OCI-LY3 (cell line): ENCODE measurements at regions not wholly inside any gene's neighbourhood (a gene's known extent, or its start where the extent isn't known, plus 50 kb on each side); places are given as distances from the start of the nearest gene placed in this dataset.

Experiments
- H2AFZ ChIP-seq: fragments of 200-600, 300-600 bp; shearing (Covaris generic); 2 replicates; pipeline ENCODE4 v1.6.0; 2014; ENCODE audit warnings: antibody characterized with exemption, low read depth, low read length
- H3K27ac ChIP-seq: fragments of 200-600, 300-600 bp; sonication (generic); 2 replicates; pipeline ENCODE4 v1.5.1; 2014; ENCODE audit warnings: mild to moderate bottlenecking, low read length, moderate library complexity, mixed read lengths
- H3K27me3 ChIP-seq: fragments of 200-600, 300-600 bp; sonication (generic); 2 replicates; pipeline ENCODE4 v1.6.1; 2014; ENCODE audit warnings: low read depth, low read length, mixed read lengths
- H3K36me3 ChIP-seq: fragments of 200-600, 300-600 bp; sonication (generic); replicated peaks from 2 replicates; pipeline ENCODE3; 2014; ENCODE audit warnings: low read depth, low read length, mixed read lengths
- H3K4me1 ChIP-seq: fragments of 300-600, 200-600 bp; sonication (generic); 2 replicates; pipeline ENCODE4 v1.6.1; 2014; ENCODE audit warnings: low read length, mixed read lengths
- H3K4me2 ChIP-seq: fragments of 200-600, 300-600 bp; sonication (generic); 2 replicates; pipeline ENCODE4 v1.6.1; 2014; ENCODE audit warnings: low read length, mixed read lengths
- H3K4me3 ChIP-seq: fragments of 300-600, 200-600 bp; sonication (generic); 2 replicates; pipeline ENCODE4 v1.5.1; 2014; ENCODE audit warnings: antibody characterized with exemption, mild to moderate bottlenecking, low read length, moderate library complexity
- H3K79me2 ChIP-seq: fragments of 300-600, 200-600 bp; shearing (Covaris generic); 2 replicates; pipeline ENCODE4 v1.6.1; 2014; ENCODE audit warnings: mild to moderate bottlenecking, low read length, mixed read lengths
- H3K9ac ChIP-seq: fragments of 300-600, 200-600 bp; shearing (Covaris generic); 2 replicates; pipeline ENCODE4 v1.6.0; 2014; ENCODE audit warnings: mild to moderate bottlenecking, low read length, moderate library complexity
- H3K9me3 ChIP-seq: fragments of 200-600, 300-600 bp; shearing (Covaris generic); 2 replicates; pipeline ENCODE4 v1.6.1; 2014; ENCODE audit warnings: low read length, mixed read lengths; ENCODE audit not compliant: insufficient read depth
- H4K20me1 ChIP-seq: fragments of 200-600, 300-600 bp; sonication (generic); 2 replicates; pipeline ENCODE4 v1.6.1; 2016; ENCODE audit warnings: low read length, mixed read lengths; ENCODE audit not compliant: insufficient read depth
- CTCF ChIP-seq: fragments of 200-600, 300-600 bp; sonication (generic); IDR thresholded peaks from 2 replicates; pipeline ENCODE4 v1.5.1; 2014; ENCODE audit warnings: antibody characterized with exemption, low read length, low read depth
- EZH2phosphoT487 ChIP-seq: fragments of 200-600 bp; shearing (Covaris generic); IDR thresholded peaks from 2 replicates; pipeline ENCODE4 v1.6.1; 2018; ENCODE audit warnings: antibody characterized with exemption, mixed run types, low read depth

- H3K27ac ChIP-seq, result no peak overlapping the region
- no peaks in the 10 kb centered on the region for H4K20me1 ChIP-seq
- peaks cover 22% of the 10 kb centered on the region for H3K4me1 ChIP-seq
- no peaks in the 10 kb centered on the region for H3K9me3 ChIP-seq
- no peaks in the 10 kb centered on the region for H3K79me2 ChIP-seq
- H3K36me3 ChIP-seq, result no peaks in the 10 kb centered on the region
- TF ChIP-seq EZH2phosphoT487, result no peak
- TF ChIP-seq CTCF, result no peak
- H3K9ac ChIP-seq, result no peak overlapping the region
- H3K27me3 ChIP-seq, result peaks cover 11% of the 10 kb centered on the region
- peak overlapping the region; percentile 32 for H3K4me2 ChIP-seq
- H2AFZ ChIP-seq, result no peak overlapping the region
- H3K4me3 ChIP-seq, result no peak overlapping the region
These were observed 240.7 kb upstream of the POU3F2 start for GRCh38 chr6:98593676-98594075.

GRCh38 chr6:98601716-98602115 is 232.7 kb upstream of the POU3F2 start:
- no peak overlapping the region for H3K27ac ChIP-seq
- peaks cover 19% of the 10 kb centered on the region for H3K4me1 ChIP-seq
- H3K4me3 ChIP-seq, result no peak overlapping the region
- H3K27me3 ChIP-seq, result no peaks in the 10 kb centered on the region
- H3K4me2 ChIP-seq, result no peak overlapping the region
- no peaks in the 10 kb centered on the region for H3K79me2 ChIP-seq
- no peaks in the 10 kb centered on the region for H3K9me3 ChIP-seq
- H3K9ac ChIP-seq, result no peak overlapping the region
- no peak overlapping the region for H2AFZ ChIP-seq
- TF ChIP-seq EZH2phosphoT487, result no peak
- no peak for TF ChIP-seq CTCF
- no peaks in the 10 kb centered on the region for H3K36me3 ChIP-seq
- no peaks in the 10 kb centered on the region for H4K20me1 ChIP-seq

- H3K4me2 ChIP-seq, result no peak overlapping the region
- no peaks in the 10 kb centered on the region for H3K9me3 ChIP-seq
- no peaks in the 10 kb centered on the region for H4K20me1 ChIP-seq
- no peak overlapping the region for H3K4me3 ChIP-seq
- H3K27me3 ChIP-seq, result no peaks in the 10 kb centered on the region
- H3K4me1 ChIP-seq, result no peaks in the 10 kb centered on the region
- H2AFZ ChIP-seq, result no peak overlapping the region
- H3K36me3 ChIP-seq, result no peaks in the 10 kb centered on the region
- no peak overlapping the region for H3K27ac ChIP-seq
- no peak overlapping the region for H3K9ac ChIP-seq
- TF ChIP-seq CTCF (no peak), EZH2phosphoT487 (no peak)
- no peaks in the 10 kb centered on the region for H3K79me2 ChIP-seq
These were observed 228.7 kb upstream of the POU3F2 start for GRCh38 chr6:98605705-98606104.

GRCh38 chr6:98627129-98627775 is 207.1 kb upstream of the POU3F2 start:
- Histone ChIP-seq H4K20me1 (no peaks in the 10 kb centered on the region), H3K27ac (no peak overlapping the region), H3K36me3 (no peaks in the 10 kb centered on the region), H2AFZ (no peak overlapping the region), H3K27me3 (no peaks in the 10 kb centered on the region), H3K9ac (no peak overlapping the region), H3K9me3 (no peaks in the 10 kb centered on the region), H3K4me1 (no peaks in the 10 kb centered on the region), H3K79me2 (no peaks in the 10 kb centered on the region), H3K4me3 (no peak overlapping the region), H3K4me2 (no peak overlapping the region)
- TF ChIP-seq CTCF, result no peak
- no peak for TF ChIP-seq EZH2phosphoT487
